H9 (cell line): ENCODE measurements at regions not wholly inside any gene's neighbourhood (a gene's known extent, or its start where the extent isn't known, plus 50 kb on each side); places are given as distances from the start of the nearest gene placed in this dataset.

Experiments used
- DNase-seq: peaks from one replicate; pipeline ENCODE4 v3.0.0-alpha.2; 2017
- H2AFZ ChIP-seq: one replicate; pipeline ENCODE4 v1.6.1; 2013; ENCODE audit warnings: mild to moderate bottlenecking, low read length, control low read depth, moderate library complexity
- H2AK5ac ChIP-seq: 2 replicates; pipeline ENCODE4 v1.6.1; 2013; ENCODE audit warnings: low read length, control low read depth, mixed read lengths; ENCODE audit not compliant: insufficient read length
- H2BK120ac ChIP-seq: one replicate; pipeline ENCODE4 v1.6.1; 2013; ENCODE audit warnings: low read depth, mild to moderate bottlenecking, low read length, control low read depth, inconsistent platforms; ENCODE audit not compliant: poor library complexity, severe bottlenecking
- H2BK12ac ChIP-seq: 2 replicates; pipeline ENCODE4 v1.6.1; 2013; ENCODE audit warnings: low read length, control low read depth, mixed read lengths, low read depth; ENCODE audit not compliant: insufficient read length
- H2BK15ac ChIP-seq: 2 replicates; pipeline ENCODE4 v1.6.1; 2013; ENCODE audit warnings: low read depth, low read length, control low read depth
- H2BK20ac ChIP-seq: one replicate; pipeline ENCODE4 v1.6.1; 2013; ENCODE audit warnings: low read depth, mild to moderate bottlenecking, low read length, control low read depth, inconsistent platforms; ENCODE audit not compliant: poor library complexity, severe bottlenecking
- H2BK5ac ChIP-seq: 2 replicates; pipeline ENCODE4 v1.6.1; 2013; ENCODE audit warnings: low read length, control low read depth, mixed read lengths; ENCODE audit not compliant: insufficient read length
- H3K14ac ChIP-seq: 2 replicates; pipeline ENCODE4 v1.6.1; 2013; ENCODE audit warnings: low read length, control low read depth; ENCODE audit not compliant: insufficient read depth
- H3K18ac ChIP-seq: 2 replicates; pipeline ENCODE4 v1.6.1; 2013; ENCODE audit warnings: low read depth, mild to moderate bottlenecking, mixed read lengths, low read length, control low read depth; ENCODE audit not compliant: insufficient read length
- H3K23ac ChIP-seq: 2 replicates; pipeline ENCODE4 v1.6.1; 2013; ENCODE audit warnings: low read length, control low read depth, mixed read lengths, low read depth; ENCODE audit not compliant: insufficient read length
- H3K23me2 ChIP-seq: 2 replicates; pipeline ENCODE4 v1.6.1; 2013; ENCODE audit warnings: low read depth, mild to moderate bottlenecking, mixed read lengths, low read length, control low read depth; ENCODE audit not compliant: insufficient read length, poor library complexity, severe bottlenecking
- H3K27ac ChIP-seq: 2 replicates; pipeline ENCODE4 v1.5.1; 2013; ENCODE audit warnings: low read length, control low read depth, mixed read lengths, low read depth; ENCODE audit not compliant: insufficient read length
- H3K27me3 ChIP-seq: 2 replicates; pipeline ENCODE4 v1.6.1; 2013; ENCODE audit warnings: low read length, control low read depth, inconsistent platforms; ENCODE audit not compliant: insufficient read depth
- H3K4ac ChIP-seq: 2 replicates; pipeline ENCODE4 v1.6.1; 2013; ENCODE audit warnings: low read depth, mild to moderate bottlenecking, control low read depth, inconsistent platforms, low read length, moderate library complexity
- H3K4me1 ChIP-seq: 2 replicates; pipeline ENCODE4 v1.6.1; 2013; ENCODE audit warnings: low read length, control low read depth, inconsistent platforms; ENCODE audit not compliant: insufficient read depth
- H3K4me2 ChIP-seq: 2 replicates; pipeline ENCODE4 v1.6.1; 2013; ENCODE audit warnings: low read length, control low read depth, mixed read lengths; ENCODE audit not compliant: insufficient read length, insufficient read depth
- H3K56ac ChIP-seq: 2 replicates; pipeline ENCODE4 v1.6.1; 2013; ENCODE audit warnings: low read depth, mild to moderate bottlenecking, mixed read lengths, low read length, control low read depth; ENCODE audit not compliant: insufficient read length
- H3K79me1 ChIP-seq: 2 replicates; pipeline ENCODE4 v1.6.1; 2013; ENCODE audit warnings: low read depth, mild to moderate bottlenecking, moderate library complexity, low read length, control low read depth, inconsistent platforms; ENCODE audit not compliant: insufficient read depth, poor library complexity, severe bottlenecking
- H3K79me2 ChIP-seq: 2 replicates; pipeline ENCODE4 v1.6.1; 2013; ENCODE audit warnings: low read length, control low read depth, inconsistent platforms; ENCODE audit not compliant: insufficient read depth
- H3K9ac ChIP-seq: 2 replicates; pipeline ENCODE4 v1.6.1; 2013; ENCODE audit warnings: low read length, control low read depth, mixed read lengths; ENCODE audit not compliant: insufficient read length; ENCODE audit errors: extremely low read depth
- H3K9me3 ChIP-seq: one replicate; pipeline ENCODE4 v1.6.1; 2013; ENCODE audit warnings: low read depth, low read length, inconsistent platforms; ENCODE audit not compliant: control insufficient read depth
- H3T11ph ChIP-seq: one replicate; pipeline ENCODE4 v1.6.1; 2013; ENCODE audit warnings: mild to moderate bottlenecking, low read length, control low read depth, inconsistent platforms
- H4K20me1 ChIP-seq: one replicate; pipeline ENCODE4 v1.6.1; 2013; ENCODE audit not compliant: control insufficient read depth, insufficient read length, insufficient read depth
- H4K5ac ChIP-seq: 2 replicates; pipeline ENCODE4 v1.6.1; 2013; ENCODE audit warnings: low read depth, mild to moderate bottlenecking, mixed read lengths, low read length, control low read depth; ENCODE audit not compliant: insufficient read length
- H4K8ac ChIP-seq: replicated peaks from 2 replicates; pipeline ENCODE4 v1.6.1; 2013; ENCODE audit warnings: low read length, control low read depth, mixed read lengths, low read depth; ENCODE audit not compliant: insufficient read length
- H4K91ac ChIP-seq: 2 replicates; pipeline ENCODE4 v1.6.1; 2013; ENCODE audit warnings: low read depth, mild to moderate bottlenecking, moderate library complexity, mixed read lengths, low read length, control low read depth; ENCODE audit not compliant: insufficient read length
- H3K27ac Mint-ChIP-seq, 3 experiments: 2 replicates in 2 of 3; 3 replicates in 1 of 3; pipeline ENCODE4 v1.8.0; 2020 to 2021; ENCODE audit warnings: mixed read lengths in 3 of 3, mild to moderate bottlenecking in 1 of 3, moderate library complexity in 1 of 3
- H3K27me3 Mint-ChIP-seq: 2 replicates; pipeline ENCODE4 v1.8.0; 2021; ENCODE audit warnings: low read depth, mild to moderate bottlenecking, moderate library complexity, mixed read lengths
- H3K36me3 Mint-ChIP-seq, 3 experiments: 2 replicates in 2 of 3; 3 replicates in 1 of 3; pipeline ENCODE4 v1.8.0; 2020 to 2021; ENCODE audit warnings: low read depth in 3 of 3, mixed read lengths in 3 of 3; ENCODE audit not compliant: insufficient read depth in 1 of 3
- H3K4me1 Mint-ChIP-seq, 2 experiments: 2 replicates each; pipeline ENCODE4 v1.8.0; 2020; ENCODE audit warnings: mixed read lengths in 2 of 2
- H3K4me3 Mint-ChIP-seq, 2 experiments: 2 replicates in 1 of 2; 3 replicates in 1 of 2; pipeline ENCODE4 v1.8.0; 2020 to 2021; ENCODE audit warnings: mild to moderate bottlenecking in 2 of 2, mixed read lengths in 2 of 2, moderate library complexity in 1 of 2
- H3K9me3 Mint-ChIP-seq, 2 experiments: 2 replicates in 1 of 2; 3 replicates in 1 of 2; pipeline ENCODE4 v1.8.0; 2020; ENCODE audit warnings: mild to moderate bottlenecking in 2 of 2, mixed read lengths in 2 of 2, moderate library complexity in 1 of 2
- WGBS: extraction: QIAGEN DNeasy Blood & Tissue Kit; methylation state at CpG from one replicate; pipeline ENCODE4 v1.1.7; 2013; ENCODE audit warnings: missing lambda C conversion rate, low lambda C conversion rate, mixed read lengths; ENCODE audit not compliant: insufficient read length; ENCODE audit errors: extremely low coverage; 5-methylcytosine and 5-hydroxymethylcytosine counted together
- TF ChIP-seq, protein P1 (sequence below): fragments of 200-600 bp; sonication (generic); conservative IDR thresholded peaks from 3 replicates; pipeline ENCODE4 v1.8.0; 2021; ENCODE audit warnings: antibody characterized with exemption, mild to moderate bottlenecking

DNA sequence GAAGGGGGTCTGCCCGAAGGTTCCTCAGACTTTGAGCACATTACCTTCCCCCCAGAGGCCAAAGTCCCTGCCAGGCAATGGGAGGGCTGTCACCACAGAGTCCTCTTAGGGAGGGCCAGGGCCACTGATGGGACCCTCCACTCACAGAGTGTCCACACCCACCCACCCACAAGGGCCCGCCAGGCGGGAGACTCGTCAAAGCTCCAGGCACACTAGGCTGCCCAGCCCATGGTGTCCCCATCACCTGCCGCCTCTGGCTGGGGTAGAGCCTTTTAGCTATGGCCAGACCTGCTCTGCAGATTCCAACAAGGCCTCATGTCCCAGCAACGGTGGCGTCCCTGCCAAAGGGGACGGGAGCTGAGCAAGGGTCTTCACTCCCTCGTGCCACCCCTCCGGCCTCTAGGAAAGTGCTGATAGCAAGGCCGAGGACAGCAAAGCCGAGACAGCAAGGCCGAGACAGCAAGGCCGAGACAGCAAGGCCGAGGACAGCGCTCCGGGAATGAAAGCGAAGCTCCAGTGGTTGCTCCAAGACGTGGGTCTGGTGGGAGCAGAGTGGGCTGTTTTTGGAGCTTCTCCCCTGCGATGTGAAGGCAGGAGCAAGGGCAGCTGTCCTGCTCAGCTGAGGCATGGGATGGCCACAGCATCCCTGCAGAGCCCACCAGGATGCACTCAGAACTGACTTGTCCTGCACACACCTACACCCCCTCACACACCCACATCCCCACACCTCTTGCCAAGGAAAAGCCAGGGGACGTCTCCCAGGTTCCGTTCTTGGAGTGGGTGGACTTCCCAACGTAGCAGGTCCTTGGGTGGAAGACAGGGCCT is 123.4 kb downstream of the CRYAA start:
- Histone ChIP-seq H4K8ac (no peak overlapping the region), H2BK12ac (no peak overlapping the region), H2BK15ac (no peak overlapping the region), H2BK120ac (no peak overlapping the region), H3K4me2 (no peak overlapping the region), H3K79me1 (no peaks in the 10 kb centered on the region), H3K4me1 (no peaks in the 10 kb centered on the region), H3T11ph (no peak overlapping the region), H3K27ac (no peak overlapping the region), H2AFZ (no peak overlapping the region), H3K23me2 (no peaks in the 10 kb centered on the region), H4K5ac (no peak overlapping the region), H3K18ac (no peak overlapping the region), H2BK5ac (no peak overlapping the region), H2BK20ac (no peak overlapping the region), H4K91ac (no peak overlapping the region), H2AK5ac (no peak overlapping the region), H3K56ac (no peak overlapping the region), H3K9me3 (no peaks in the 10 kb centered on the region), H3K9ac (no peak overlapping the region), H4K20me1 (no peaks in the 10 kb centered on the region), H3K79me2 (no peaks in the 10 kb centered on the region), H3K4ac (no peak overlapping the region), H3K14ac (no peak overlapping the region), H3K23ac (no peak overlapping the region), H3K27me3 (no peaks in the 10 kb centered on the region)
- no CpG with 5 or more reads among the region's 23 CpGs for WGBS
- no peaks in the 10 kb centered on the region for H3K36me3 Mint-ChIP-seq
- TF ChIP-seq, protein P1, sequence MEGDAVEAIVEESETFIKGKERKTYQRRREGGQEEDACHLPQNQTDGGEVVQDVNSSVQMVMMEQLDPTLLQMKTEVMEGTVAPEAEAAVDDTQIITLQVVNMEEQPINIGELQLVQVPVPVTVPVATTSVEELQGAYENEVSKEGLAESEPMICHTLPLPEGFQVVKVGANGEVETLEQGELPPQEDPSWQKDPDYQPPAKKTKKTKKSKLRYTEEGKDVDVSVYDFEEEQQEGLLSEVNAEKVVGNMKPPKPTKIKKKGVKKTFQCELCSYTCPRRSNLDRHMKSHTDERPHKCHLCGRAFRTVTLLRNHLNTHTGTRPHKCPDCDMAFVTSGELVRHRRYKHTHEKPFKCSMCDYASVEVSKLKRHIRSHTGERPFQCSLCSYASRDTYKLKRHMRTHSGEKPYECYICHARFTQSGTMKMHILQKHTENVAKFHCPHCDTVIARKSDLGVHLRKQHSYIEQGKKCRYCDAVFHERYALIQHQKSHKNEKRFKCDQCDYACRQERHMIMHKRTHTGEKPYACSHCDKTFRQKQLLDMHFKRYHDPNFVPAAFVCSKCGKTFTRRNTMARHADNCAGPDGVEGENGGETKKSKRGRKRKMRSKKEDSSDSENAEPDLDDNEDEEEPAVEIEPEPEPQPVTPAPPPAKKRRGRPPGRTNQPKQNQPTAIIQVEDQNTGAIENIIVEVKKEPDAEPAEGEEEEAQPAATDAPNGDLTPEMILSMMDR: no peak
- no peak overlapping the region for H3K4me3 Mint-ChIP-seq
- peaks cover 6 to 8% of the 10 kb centered on the region in 2 experiments; a peak in 3 of 4 replicates for H3K4me1 Mint-ChIP-seq
- H3K27me3 Mint-ChIP-seq: peaks cover 2% of the 10 kb centered on the region
- DNase-seq: no peak
- H3K27ac Mint-ChIP-seq: no peak overlapping the region
- no peaks in the 10 kb centered on the region for H3K9me3 Mint-ChIP-seq
